ENCODE measurements at regions not wholly inside any gene's neighbourhood (a gene's known extent, or its start where the extent isn't known, plus 50 kb on each side); places are given as distances from the start of the nearest gene placed in this dataset.
"Not testable (repeated sequence)": the region's sequence is repeated elsewhere in the genome, so short reads cannot be mapped to it uniquely, and the experiment has no call there.

- Histone ChIP-seq H3K9me3 (ENCODE audit: insufficient read depth, low read depth, low read length) (no peaks in the 10 kb centered on the region), H3K4me2 (ENCODE audit: low read length) (no peak overlapping the region), H3K27ac (ENCODE audit: low read depth, low read length) (no peak overlapping the region), H3K9ac (ENCODE audit: low read length) (no peak overlapping the region), H3K4me3 (ENCODE audit: insufficient read depth, low read depth, low read length) (no peak overlapping the region), H3K27me3 (ENCODE audit: insufficient read depth, low read length) (no peaks in the 10 kb centered on the region), H3K4me1 (ENCODE audit: insufficient read depth, low read length) (peaks cover 19% of the 10 kb centered on the region), H3K79me2 (ENCODE audit: insufficient read depth, low read length) (no peaks in the 10 kb centered on the region), H3K36me3 (ENCODE audit: insufficient read depth, low read length) (no peaks in the 10 kb centered on the region), H2AFZ (ENCODE audit: low read depth, low read length) (no peak overlapping the region), H4K20me1 (ENCODE audit: insufficient read depth, low read length) (no peaks in the 10 kb centered on the region)
- no peaks in the 10 kb centered on the region for H3K27me3 Mint-ChIP-seq (ENCODE audit: low read depth, unreplicated experiment)
- no peak overlapping the region for H3K27ac Mint-ChIP-seq (ENCODE audit: unreplicated experiment)
- H3K9me3 Mint-ChIP-seq (ENCODE audit: unreplicated experiment): peaks cover 3% of the 10 kb centered on the region
- no peak for FAIRE-seq
- TF ChIP-seq EZH2 (IDR thresholded peaks at IDR 0.05; ENCODE audit: insufficient read depth, low read length): no peak
- TF ChIP-seq CTCF (IDR thresholded peaks at IDR 0.05; ENCODE audit: insufficient read depth, low read depth, low read length): no peak
- no peak for DNase-seq (ENCODE audit: low read depth)
- H3K4me3 Mint-ChIP-seq (ENCODE audit: unreplicated experiment): no peak overlapping the region
- no peaks in the 10 kb centered on the region for H3K36me3 Mint-ChIP-seq (ENCODE audit: low read depth, unreplicated experiment)
- peaks cover 20% of the 10 kb centered on the region for H3K4me1 Mint-ChIP-seq (ENCODE audit: low read depth, unreplicated experiment)
Observed at GRCh38 chr5:90093751-90094485, 315.6 kb downstream of the CETN3 start.

DNA sequence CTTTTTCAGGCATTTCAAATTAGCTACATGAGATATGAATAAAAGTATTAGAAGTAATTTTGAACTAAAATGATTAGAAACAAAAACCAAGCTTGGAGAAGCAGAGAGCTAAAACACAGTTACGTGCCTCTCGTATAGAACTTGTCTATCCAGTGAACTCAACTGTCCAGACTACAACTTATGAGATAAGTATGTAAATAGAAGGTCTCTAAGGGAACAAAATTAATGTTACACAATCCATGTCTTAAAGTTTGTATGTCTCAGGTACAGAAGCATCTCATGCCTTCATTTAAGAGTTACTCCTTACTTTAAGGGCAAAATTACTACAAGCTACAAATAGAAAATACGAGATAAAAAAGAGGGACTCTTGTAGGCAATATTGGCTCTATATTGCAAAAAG, 316.8 kb downstream of the CETN3 start:
- peaks cover 20% of the 10 kb centered on the region for H3K4me1 Mint-ChIP-seq (ENCODE audit: low read depth, unreplicated experiment)
- H3K27ac Mint-ChIP-seq (ENCODE audit: unreplicated experiment): no peak overlapping the region
- no peak overlapping the region for H3K4me3 ChIP-seq (ENCODE audit: insufficient read depth, low read depth, low read length)
- no peaks in the 10 kb centered on the region for H3K79me2 ChIP-seq (ENCODE audit: insufficient read depth, low read length)
- H4K20me1 ChIP-seq (ENCODE audit: insufficient read depth, low read length): no peaks in the 10 kb centered on the region
- H2AFZ ChIP-seq (ENCODE audit: low read depth, low read length): no peak overlapping the region
- no peaks in the 10 kb centered on the region for H3K36me3 ChIP-seq (ENCODE audit: insufficient read depth, low read length)
- no peak overlapping the region for H3K9ac ChIP-seq (ENCODE audit: low read length)
- no peak overlapping the region for H3K27ac ChIP-seq (ENCODE audit: low read depth, low read length)
- no peak for DNase-seq (ENCODE audit: low read depth)
- H3K4me1 ChIP-seq (ENCODE audit: insufficient read depth, low read length): peaks cover 19% of the 10 kb centered on the region
- H3K27me3 ChIP-seq (ENCODE audit: insufficient read depth, low read length): no peaks in the 10 kb centered on the region
- H3K9me3 ChIP-seq (ENCODE audit: insufficient read depth, low read depth, low read length): no peaks in the 10 kb centered on the region
- no peaks in the 10 kb centered on the region for H3K36me3 Mint-ChIP-seq (ENCODE audit: low read depth, unreplicated experiment)
- no peak overlapping the region for H3K4me3 Mint-ChIP-seq (ENCODE audit: unreplicated experiment)
- TF ChIP-seq CTCF (IDR thresholded peaks at IDR 0.05; ENCODE audit: insufficient read depth, low read depth, low read length): no peak
- TF ChIP-seq EZH2 (IDR thresholded peaks at IDR 0.05; ENCODE audit: insufficient read depth, low read length): no peak
- peaks cover 6% of the 10 kb centered on the region for H3K9me3 Mint-ChIP-seq (ENCODE audit: unreplicated experiment)
- no peaks in the 10 kb centered on the region for H3K27me3 Mint-ChIP-seq (ENCODE audit: low read depth, unreplicated experiment)
- no peak for FAIRE-seq
- no peak overlapping the region for H3K4me2 ChIP-seq (ENCODE audit: low read length)

- no peak overlapping the region for H3K27ac ChIP-seq (ENCODE audit: low read depth, low read length)
- FAIRE-seq: no peak
- no peak overlapping the region for H2AFZ ChIP-seq (ENCODE audit: low read depth, low read length)
- H3K79me2 ChIP-seq (ENCODE audit: insufficient read depth, low read length): no peaks in the 10 kb centered on the region
- H3K9me3 Mint-ChIP-seq (ENCODE audit: unreplicated experiment): peaks cover 16% of the 10 kb centered on the region
- H3K9ac ChIP-seq (ENCODE audit: low read length): no peak overlapping the region
- H3K9me3 ChIP-seq (ENCODE audit: insufficient read depth, low read depth, low read length): no peaks in the 10 kb centered on the region
- no peak for DNase-seq (ENCODE audit: low read depth)
- no peak overlapping the region for H3K4me3 ChIP-seq (ENCODE audit: insufficient read depth, low read depth, low read length)
- no peaks in the 10 kb centered on the region for H3K4me1 ChIP-seq (ENCODE audit: insufficient read depth, low read length)
- H3K27ac Mint-ChIP-seq (ENCODE audit: unreplicated experiment): no peak overlapping the region
- H3K4me3 Mint-ChIP-seq (ENCODE audit: unreplicated experiment): no peak overlapping the region
- H3K36me3 Mint-ChIP-seq (ENCODE audit: low read depth, unreplicated experiment): no peaks in the 10 kb centered on the region
- TF ChIP-seq EZH2 (IDR thresholded peaks at IDR 0.05; ENCODE audit: insufficient read depth, low read length): no peak
- no peak for TF ChIP-seq CTCF (IDR thresholded peaks at IDR 0.05; ENCODE audit: insufficient read depth, low read depth, low read length)
- H3K27me3 ChIP-seq (ENCODE audit: insufficient read depth, low read length): no peaks in the 10 kb centered on the region
- peaks cover 4% of the 10 kb centered on the region for H3K4me1 Mint-ChIP-seq (ENCODE audit: low read depth, unreplicated experiment)
- no peak overlapping the region for H3K4me2 ChIP-seq (ENCODE audit: low read length)
- H3K36me3 ChIP-seq (ENCODE audit: insufficient read depth, low read length): no peaks in the 10 kb centered on the region
- no peaks in the 10 kb centered on the region for H4K20me1 ChIP-seq (ENCODE audit: insufficient read depth, low read length)
- H3K27me3 Mint-ChIP-seq (ENCODE audit: low read depth, unreplicated experiment): no peaks in the 10 kb centered on the region
Observed at GRCh38 chr5:90084342-90084741, 325.2 kb downstream of the CETN3 start.

DNA sequence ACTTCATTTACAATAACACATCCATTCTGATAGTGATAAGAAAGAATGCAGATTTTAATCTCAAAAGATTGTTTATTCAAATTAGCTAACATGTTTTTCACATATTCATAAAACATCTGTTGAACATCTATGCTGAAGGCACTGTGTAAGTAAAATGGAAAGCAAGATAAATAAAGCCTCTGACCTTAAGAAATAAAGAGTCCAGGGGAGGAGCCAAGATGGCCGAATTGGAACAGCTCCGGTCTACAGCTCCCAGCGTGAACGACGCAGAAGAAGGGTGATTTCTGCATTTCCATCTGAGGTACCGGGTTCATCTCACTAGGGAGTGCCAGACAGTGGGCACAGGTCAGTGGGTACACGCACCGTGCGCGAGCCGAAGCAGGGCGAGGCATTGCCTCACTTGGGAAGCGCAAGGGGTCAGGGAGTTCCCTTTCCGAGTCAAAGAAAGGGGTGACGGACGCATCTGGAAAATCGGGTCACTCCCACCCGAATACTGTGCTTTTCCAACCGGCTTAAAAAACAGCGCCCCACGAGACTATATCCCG, 336.5 kb downstream of the CETN3 start:
- not testable (repeated sequence) for H3K27ac Mint-ChIP-seq (ENCODE audit: unreplicated experiment); H3K27me3 ChIP-seq (ENCODE audit: insufficient read depth, low read length); H3K4me1 ChIP-seq (ENCODE audit: insufficient read depth, low read length); FAIRE-seq; H3K27me3 Mint-ChIP-seq (ENCODE audit: low read depth, unreplicated experiment); H4K20me1 ChIP-seq (ENCODE audit: insufficient read depth, low read length); DNase-seq (ENCODE audit: low read depth); H3K9me3 ChIP-seq (ENCODE audit: insufficient read depth, low read depth, low read length); H3K4me2 ChIP-seq (ENCODE audit: low read length); H3K36me3 Mint-ChIP-seq (ENCODE audit: low read depth, unreplicated experiment); H3K9ac ChIP-seq (ENCODE audit: low read length); H3K4me3 Mint-ChIP-seq (ENCODE audit: unreplicated experiment); H3K9me3 Mint-ChIP-seq (ENCODE audit: unreplicated experiment); H3K4me1 Mint-ChIP-seq (ENCODE audit: low read depth, unreplicated experiment); H2AFZ ChIP-seq (ENCODE audit: low read depth, low read length); H3K36me3 ChIP-seq (ENCODE audit: insufficient read depth, low read length); H3K4me3 ChIP-seq (ENCODE audit: insufficient read depth, low read depth, low read length); H3K27ac ChIP-seq (ENCODE audit: low read depth, low read length); H3K79me2 ChIP-seq (ENCODE audit: insufficient read depth, low read length)
